ENCODE measurements at regions not wholly inside any gene's neighbourhood (a gene's known extent, or its start where the extent isn't known, plus 50 kb on each side); places are given as distances from the start of the nearest gene placed in this dataset.

DNA sequence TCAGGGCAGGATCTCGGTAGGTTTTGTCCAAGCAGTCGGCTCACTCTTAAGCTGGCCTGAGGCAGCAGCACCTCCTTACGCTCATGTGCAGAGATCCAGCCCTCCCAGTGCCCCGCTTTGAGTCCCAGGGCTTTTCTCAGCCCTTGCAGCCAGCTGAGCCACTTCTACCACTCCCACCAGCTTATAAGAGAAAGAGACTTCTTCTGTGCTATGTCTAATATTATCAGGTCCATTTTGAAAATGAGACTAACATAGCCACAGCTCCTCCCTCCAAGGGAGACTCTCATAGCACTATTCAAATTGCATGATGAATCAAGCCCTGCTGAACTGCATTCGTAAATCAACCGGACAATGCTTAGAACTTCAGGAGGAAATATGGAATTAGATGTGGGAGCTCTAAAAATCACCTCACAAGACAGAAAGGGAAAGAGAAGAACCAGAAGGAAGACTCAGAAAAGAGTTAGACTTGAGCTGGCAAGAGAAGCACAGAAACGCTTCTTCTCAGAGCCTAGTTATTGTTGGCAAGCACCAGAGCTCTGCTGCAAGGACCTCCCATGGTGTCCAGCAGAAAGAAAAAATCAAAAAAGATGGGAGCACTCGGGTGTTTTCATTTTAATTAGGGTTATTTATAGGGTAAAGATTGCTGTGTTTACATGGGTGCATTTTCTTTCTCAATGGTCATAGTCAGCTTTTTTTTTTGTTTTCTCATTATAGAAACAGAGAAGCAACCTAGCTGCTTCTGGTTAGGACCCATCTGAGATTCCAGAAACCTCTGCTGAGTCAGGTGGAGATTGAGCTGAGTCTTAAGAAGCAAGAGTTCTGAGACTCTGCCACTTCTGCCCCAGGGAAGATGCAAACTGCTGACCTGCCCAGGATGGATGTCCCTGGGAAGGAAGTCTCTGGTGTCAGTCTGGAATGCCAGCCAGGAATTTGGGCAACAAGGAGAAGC, 181.4 kb downstream of the ETS1 start:
- TF ChIP-seq MXI1 (conservative IDR thresholded peaks at IDR 0.05; ENCODE audit: poor library complexity, severe bottlenecking) (no peak), SMC3 (conservative IDR thresholded peaks at IDR 0.05; ENCODE audit: poor library complexity) (no peak), REST (IDR thresholded peaks at IDR 0.05; ENCODE audit: borderline replicate concordance) (no peak)
- TF ChIP-seq, protein P1, sequence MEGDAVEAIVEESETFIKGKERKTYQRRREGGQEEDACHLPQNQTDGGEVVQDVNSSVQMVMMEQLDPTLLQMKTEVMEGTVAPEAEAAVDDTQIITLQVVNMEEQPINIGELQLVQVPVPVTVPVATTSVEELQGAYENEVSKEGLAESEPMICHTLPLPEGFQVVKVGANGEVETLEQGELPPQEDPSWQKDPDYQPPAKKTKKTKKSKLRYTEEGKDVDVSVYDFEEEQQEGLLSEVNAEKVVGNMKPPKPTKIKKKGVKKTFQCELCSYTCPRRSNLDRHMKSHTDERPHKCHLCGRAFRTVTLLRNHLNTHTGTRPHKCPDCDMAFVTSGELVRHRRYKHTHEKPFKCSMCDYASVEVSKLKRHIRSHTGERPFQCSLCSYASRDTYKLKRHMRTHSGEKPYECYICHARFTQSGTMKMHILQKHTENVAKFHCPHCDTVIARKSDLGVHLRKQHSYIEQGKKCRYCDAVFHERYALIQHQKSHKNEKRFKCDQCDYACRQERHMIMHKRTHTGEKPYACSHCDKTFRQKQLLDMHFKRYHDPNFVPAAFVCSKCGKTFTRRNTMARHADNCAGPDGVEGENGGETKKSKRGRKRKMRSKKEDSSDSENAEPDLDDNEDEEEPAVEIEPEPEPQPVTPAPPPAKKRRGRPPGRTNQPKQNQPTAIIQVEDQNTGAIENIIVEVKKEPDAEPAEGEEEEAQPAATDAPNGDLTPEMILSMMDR (IDR thresholded peaks at IDR 0.05; ENCODE audit: poor library complexity, severe bottlenecking) = no peak
